ENCODE measurements at regions not wholly inside any gene's neighbourhood (a gene's known extent, or its start where the extent isn't known, plus 50 kb on each side); places are given as distances from the start of the nearest gene placed in this dataset.

DNA sequence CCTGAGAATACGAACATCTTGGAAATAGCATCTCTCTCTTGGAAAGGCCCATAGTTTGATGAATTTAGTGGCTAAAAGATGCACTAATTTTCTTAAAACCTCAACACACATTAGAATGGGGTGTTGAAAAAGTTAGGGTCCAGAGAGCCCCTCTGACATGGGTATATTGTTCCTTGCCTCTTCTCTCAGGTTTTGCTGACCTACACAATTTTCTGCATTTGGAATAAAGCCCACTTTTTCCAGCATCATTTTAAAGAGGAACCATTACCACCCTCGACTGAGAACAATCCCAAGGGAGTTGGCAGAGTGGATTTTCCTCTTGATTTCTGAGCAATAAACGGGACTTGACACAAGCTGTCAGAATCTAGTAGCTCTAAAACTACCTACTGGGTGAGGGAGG lies 156.1 kb downstream of the PMP22 start:
- no peak for DNase-seq

- DNase-seq: no peak
Measured at GRCh38 chr17:15106540-15106939, 158.6 kb downstream of the PMP22 start.

GRCh38 chr17:15103785-15104184 lies 161.3 kb downstream of the PMP22 start:
- no peak for DNase-seq

DNA sequence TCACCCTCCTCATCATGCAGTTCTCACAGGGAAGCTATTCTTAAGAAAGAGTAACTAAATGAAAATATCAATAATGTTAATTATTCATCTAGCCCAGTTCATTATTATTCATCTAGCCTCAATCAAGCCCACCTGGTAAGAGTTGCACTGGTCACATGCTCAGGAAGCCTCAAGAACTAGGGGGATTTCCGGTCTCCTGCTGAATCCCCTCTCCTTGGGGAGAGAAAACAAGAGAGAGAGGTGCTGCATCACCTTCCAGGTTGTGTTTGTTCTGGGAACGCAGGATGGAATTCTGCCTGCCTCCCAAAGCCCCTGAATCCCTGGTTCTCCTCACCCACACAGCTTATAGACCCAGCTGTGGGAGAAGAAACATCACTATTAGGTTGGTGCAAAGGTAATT lies 164.0 kb downstream of the PMP22 start:
- DNase-seq: no peak

DNA sequence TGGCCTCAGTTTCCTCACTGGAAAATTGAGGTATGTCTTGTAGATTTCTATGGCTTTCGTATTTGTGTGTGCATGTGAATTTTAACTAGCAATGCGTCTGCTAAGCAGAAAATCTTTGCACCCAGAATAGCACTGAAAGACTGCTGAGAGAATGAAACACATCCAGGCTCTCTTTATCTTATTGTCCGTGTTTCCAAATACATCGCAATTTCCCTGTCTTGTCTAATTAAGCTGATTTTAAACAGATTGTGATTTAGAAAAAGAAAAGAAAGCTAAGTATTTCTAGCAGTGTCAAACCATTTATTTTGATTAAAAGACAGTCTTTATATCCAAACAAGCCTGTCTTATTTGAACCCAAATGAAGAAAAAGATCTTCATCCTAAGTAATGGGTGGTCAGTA lies 168.6 kb downstream of the PMP22 start:
- no peak for DNase-seq

GRCh38 chr17:15095935-15096334 lies 169.2 kb downstream of the PMP22 start:
- DNase-seq: no peak

GRCh38 chr17:15092762-15093161 lies 172.4 kb downstream of the PMP22 start:
- no peak for DNase-seq

DNA sequence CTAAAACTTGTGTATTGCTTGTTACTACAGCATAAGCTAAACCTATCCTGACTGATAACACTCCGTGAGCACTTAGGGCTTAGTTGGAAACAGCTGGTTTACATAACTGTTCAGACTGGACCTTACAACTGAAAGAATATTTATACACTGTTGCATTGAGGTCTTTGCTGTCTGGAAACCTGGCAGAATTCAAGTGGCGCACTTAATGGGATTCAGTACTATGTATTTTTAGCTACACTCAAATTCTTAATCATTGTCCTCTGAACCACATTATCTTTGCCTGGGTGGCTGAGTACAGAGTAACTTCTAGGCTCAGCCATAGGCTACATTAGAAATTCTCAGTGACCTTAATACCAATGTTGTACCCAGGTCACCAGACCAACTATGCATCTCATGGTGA lies 172.9 kb downstream of the PMP22 start:
- DNase-seq: no peak

GRCh38 chr17:15091825-15092224 lies 173.3 kb downstream of the PMP22 start:
- DNase-seq: no peak

- no peak for DNase-seq
Measured at GRCh38 chr17:15090533-15090932, 174.6 kb downstream of the PMP22 start.

- no peak for DNase-seq
Measured at GRCh38 chr17:15087946-15088345, 177.2 kb downstream of the PMP22 start.

DNA sequence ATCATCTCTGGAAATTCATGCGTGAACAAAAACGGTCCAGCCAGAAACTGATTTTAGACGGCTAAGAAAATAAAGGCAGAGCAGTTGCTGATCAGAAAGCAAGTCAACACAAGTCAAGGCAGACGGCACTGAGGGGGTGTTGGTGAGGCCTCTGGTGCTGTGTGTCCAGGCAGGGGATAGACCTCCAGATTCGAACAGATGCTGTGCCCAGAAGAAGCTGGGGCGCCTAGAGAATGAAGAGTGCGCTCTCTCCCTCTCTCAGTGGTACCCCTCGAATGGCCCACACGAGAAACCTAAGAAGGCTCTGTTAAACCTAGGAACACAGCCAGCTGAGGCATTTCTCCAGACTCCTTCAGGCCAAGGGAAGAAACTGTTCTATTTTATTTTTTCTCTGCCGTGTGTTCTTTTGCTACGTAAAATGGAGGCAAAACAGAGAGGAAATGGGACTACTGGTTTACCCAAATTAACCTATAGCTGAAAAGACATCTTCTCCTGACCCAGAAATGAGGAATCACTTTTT lies 178.3 kb downstream of the PMP22 start:
- DNase-seq: no peak

GRCh38 chr17:15085890-15086677 lies 179.0 kb downstream of the PMP22 start:
- no peak for DNase-seq

DNA sequence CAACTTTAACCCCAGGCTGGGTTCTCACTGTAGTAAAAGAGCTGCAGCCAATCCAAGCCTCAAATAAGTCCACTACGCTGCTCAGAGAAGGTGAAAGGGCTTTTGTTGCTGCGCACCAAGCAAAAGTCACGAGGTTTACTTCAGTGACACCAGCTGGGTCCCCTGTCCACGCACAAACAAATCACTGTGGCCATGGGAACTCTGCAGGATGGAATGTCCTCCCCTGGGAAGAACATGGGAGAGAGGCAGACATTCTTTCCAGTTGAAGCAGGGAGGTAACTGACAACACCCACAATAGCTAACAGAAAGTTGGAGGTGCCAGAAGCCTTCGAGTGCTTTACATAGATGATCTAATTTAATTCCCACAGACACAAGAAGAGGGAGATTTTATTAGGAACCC lies 181.9 kb downstream of the PMP22 start:
- DNase-seq: no peak

- no peak for DNase-seq
Measured at GRCh38 chr17:15081008-15081407, 184.1 kb downstream of the PMP22 start.

DNA sequence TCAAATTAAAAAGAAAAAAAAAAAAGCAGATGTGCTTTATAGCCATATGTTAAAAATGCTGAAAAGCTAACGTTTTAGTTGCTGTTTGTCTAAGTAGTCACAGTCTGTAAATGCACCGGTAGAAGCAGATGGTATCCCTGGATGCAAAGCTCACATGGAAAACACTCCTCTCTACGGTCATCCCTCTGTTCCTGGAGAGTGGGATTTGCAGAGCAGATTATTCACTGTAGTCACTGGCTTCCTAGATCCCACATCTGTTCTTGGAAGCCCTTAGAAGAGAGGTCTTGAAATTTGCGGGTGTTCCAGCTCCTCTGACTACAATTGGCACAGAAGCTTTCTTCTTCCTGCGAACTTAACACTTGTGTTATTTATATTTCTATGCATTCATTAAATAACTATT lies 186.6 kb downstream of the PMP22 start:
- no peak for DNase-seq

- no peak for DNase-seq
Measured at GRCh38 chr17:15076991-15077663, 188.0 kb downstream of the PMP22 start.

DNA sequence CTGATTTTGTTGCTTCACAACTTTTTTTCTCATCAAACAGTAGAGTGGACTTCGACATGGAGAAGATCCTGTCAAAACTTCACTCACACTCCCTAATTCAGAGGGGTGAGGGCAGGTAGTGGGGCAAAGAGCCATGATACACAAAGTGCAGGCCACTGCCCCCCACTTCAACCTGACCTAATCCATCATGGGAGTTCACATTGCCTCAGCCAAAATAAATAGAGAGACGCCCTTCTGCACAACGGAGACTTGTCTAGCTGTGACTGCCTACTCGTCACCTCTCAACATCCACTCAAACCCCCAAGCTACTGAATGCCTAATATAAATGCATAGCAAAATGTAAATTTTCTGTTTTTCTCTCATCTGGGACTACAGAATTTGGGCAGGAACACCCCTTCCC lies 213.2 kb downstream of the PMP22 start:
- DNase-seq: no peak

DNA sequence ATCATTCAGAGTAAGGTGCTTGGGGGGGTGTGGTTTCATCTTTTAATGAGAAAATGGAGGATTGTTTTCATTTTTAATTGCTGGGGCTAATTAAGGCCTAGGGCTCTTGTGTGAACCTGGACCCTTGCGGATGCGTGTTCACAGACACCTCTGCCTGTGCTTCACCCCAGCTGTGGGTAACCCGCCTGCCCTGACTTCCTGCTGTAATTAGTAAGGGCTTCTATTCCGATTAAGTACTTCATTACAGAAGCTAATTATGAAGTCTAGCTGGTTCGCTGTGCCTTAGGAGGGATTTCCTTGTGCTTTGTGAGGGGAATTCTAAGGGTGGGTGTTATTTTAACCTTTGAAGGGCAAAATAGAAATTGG lies 215.3 kb downstream of the PMP22 start:
- no peak for DNase-seq

- no peak for DNase-seq
Measured at GRCh38 chr17:15048933-15049794, 216.0 kb downstream of the PMP22 start.

- no peak for DNase-seq
Measured at GRCh38 chr17:15048381-15048780, 216.7 kb downstream of the PMP22 start.

DNA sequence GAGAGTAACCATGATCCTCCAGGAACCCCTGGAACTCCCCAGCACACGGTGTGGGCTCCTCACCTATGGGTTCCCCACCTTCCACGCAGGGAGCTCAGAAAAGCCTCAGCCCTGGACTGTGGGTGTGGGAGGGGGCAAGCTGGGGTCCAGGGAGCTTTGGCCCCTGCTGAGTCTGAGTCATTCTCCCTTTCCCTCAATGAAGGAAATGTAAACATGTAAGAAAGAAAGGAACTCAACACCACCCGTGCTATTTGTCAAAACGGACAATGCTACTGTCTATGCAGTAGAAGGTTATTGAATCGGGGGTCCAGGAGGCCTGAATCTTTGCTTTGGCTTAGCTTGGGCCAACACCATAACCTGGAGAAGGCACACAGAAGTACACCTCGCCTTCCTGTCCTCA lies 222.8 kb downstream of the PMP22 start:
- DNase-seq: no peak

GRCh38 chr17:15039366-15039765 lies 225.8 kb downstream of the PMP22 start:
- DNase-seq: no peak

GRCh38 chr17:15038656-15039055 lies 226.5 kb downstream of the PMP22 start:
- no peak for DNase-seq

Data from stimulated activated CD4-positive, alpha-beta T cell treated with anti-CD3 and anti-CD28 coated beads, Interleukin-4, amount 100 ng/mL, for 4 hours (primary cell).